Esophagus (tissue), 2 donors: ENCODE measurements at regions not wholly inside any gene's neighbourhood (a gene's known extent, or its start where the extent isn't known, plus 50 kb on each side); places are given as distances from the start of the nearest gene placed in this dataset.

ENCODE experiments used
- H3K27ac ChIP-seq, 2 donors: one replicate each; pipeline ENCODE4 v1.5.1; 2013; ENCODE audit warnings: low read depth in 2 of 2, mild to moderate bottlenecking in 2 of 2, inconsistent platforms in 1 of 2, low read length in 1 of 2, moderate library complexity in 1 of 2
- H3K27me3 ChIP-seq, 2 donors: one replicate each; pipeline ENCODE4 v1.6.1; 2013; ENCODE audit warnings: low read length in 2 of 2, control low read depth in 1 of 2, mild to moderate bottlenecking in 1 of 2; ENCODE audit not compliant: insufficient read depth in 2 of 2, control insufficient read depth in 1 of 2
- H3K36me3 ChIP-seq, 2 donors: one replicate each; pipeline ENCODE4 v1.6.1; 2013; ENCODE audit warnings: low read length in 1 of 2; ENCODE audit not compliant: control insufficient read depth in 2 of 2, insufficient read depth in 2 of 2
- H3K4me1 ChIP-seq, 2 donors: one replicate each; pipeline ENCODE4 v1.6.1; 2013; ENCODE audit warnings: low read length in 1 of 2; ENCODE audit not compliant: control insufficient read depth in 2 of 2, insufficient read depth in 2 of 2
- H3K4me3 ChIP-seq, 2 donors: one replicate each; pipeline ENCODE4 v1.5.1; 2013; ENCODE audit warnings: low read length in 2 of 2, mild to moderate bottlenecking in 2 of 2, low read depth in 1 of 2, moderate library complexity in 1 of 2
- H3K9me3 ChIP-seq, 2 donors: one replicate each; pipeline ENCODE4 v1.6.1; 2013; ENCODE audit warnings: mild to moderate bottlenecking in 2 of 2, low read depth in 1 of 2, low read length in 1 of 2, moderate library complexity in 1 of 2; ENCODE audit not compliant: control insufficient read depth in 2 of 2, insufficient read depth in 1 of 2
- WGBS, 2 donors: extraction: QIAGEN DNeasy Blood & Tissue Kit; methylation state at CpG; one replicate each; pipeline ENCODE4 v1.1.7; 2013; 5-methylcytosine and 5-hydroxymethylcytosine counted together
- donor health status: healthy with polysubstance abuse.
- donor health status: Bipolar disorder and iron deficiency.

- H3K9me3 ChIP-seq, result no peaks in the 10 kb centered on the region
- H3K27me3 ChIP-seq, result no peaks in the 10 kb centered on the region
- no peaks in the 10 kb centered on the region for H3K36me3 ChIP-seq
- no peak overlapping the region for H3K4me3 ChIP-seq
- H3K27ac ChIP-seq, result peak overlapping the region in 1 of 2 donors; percentile 53
- 1 to 17% methylated on average over 5 of the region's 5 CpGs for WGBS, 2 donors
- H3K4me1 ChIP-seq, result peaks cover 0 to 7% of the 10 kb centered on the region in 2 donors
Measured at GRCh38 chr12:75722714-75723200, 211.3 kb upstream of the KRR1 start.

- WGBS, 2 donors, result 48% methylated on average over 2 of the region's 2 CpGs
- Histone ChIP-seq H3K4me3 (no peak overlapping the region), H3K27ac (peak overlapping the region in 1 of 2 donors; percentile 42), H3K27me3 (no peaks in the 10 kb centered on the region), H3K36me3 (no peaks in the 10 kb centered on the region), H3K4me1 (peaks cover 0 to 7% of the 10 kb centered on the region in 2 donors), H3K9me3 (no peaks in the 10 kb centered on the region)
Measured at GRCh38 chr12:75721796-75722195, 210.4 kb upstream of the KRR1 start.

- WGBS, 2 donors, result 30 to 33% methylated on average over 6 of the region's 6 CpGs
- no peaks in the 10 kb centered on the region for H3K36me3 ChIP-seq
- H3K27me3 ChIP-seq, result no peaks in the 10 kb centered on the region
- no peaks in the 10 kb centered on the region for H3K9me3 ChIP-seq
- H3K27ac ChIP-seq, result peak overlapping the region; percentile 42 to 64
- peaks cover 0 to 7% of the 10 kb centered on the region in 2 donors for H3K4me1 ChIP-seq
- H3K4me3 ChIP-seq, result no peak overlapping the region
Measured at GRCh38 chr12:75720812-75721641, 209.6 kb upstream of the KRR1 start.

GRCh38 chr12:75717902-75718301 lies 206.5 kb upstream of the KRR1 start:
- H3K4me3 ChIP-seq, result no peak overlapping the region
- peaks cover 0 to 10% of the 10 kb centered on the region in 2 donors for H3K4me1 ChIP-seq
- H3K27me3 ChIP-seq, result no peaks in the 10 kb centered on the region
- H3K36me3 ChIP-seq, result no peaks in the 10 kb centered on the region
- H3K27ac ChIP-seq, result peak overlapping the region in 1 of 2 donors; percentile 3
- H3K9me3 ChIP-seq, result no peaks in the 10 kb centered on the region

GRCh38 chr12:75716291-75717025 lies 205.0 kb upstream of the KRR1 start:
- Histone ChIP-seq H3K27ac (peak overlapping the region; percentile 37 to 51), H3K9me3 (no peaks in the 10 kb centered on the region), H3K4me3 (no peak overlapping the region), H3K4me1 (peaks cover 0 to 12% of the 10 kb centered on the region in 2 donors), H3K27me3 (no peaks in the 10 kb centered on the region), H3K36me3 (no peaks in the 10 kb centered on the region)
- WGBS, 2 donors, result 62 to 71% methylated on average over 5 of the region's 5 CpGs

GRCh38 chr12:75715682-75716081 lies 204.3 kb upstream of the KRR1 start:
- Histone ChIP-seq H3K4me3 (no peak overlapping the region), H3K9me3 (no peaks in the 10 kb centered on the region), H3K27me3 (no peaks in the 10 kb centered on the region), H3K4me1 (peaks cover 0 to 12% of the 10 kb centered on the region in 2 donors), H3K36me3 (no peaks in the 10 kb centered on the region), H3K27ac (peak overlapping the region; percentile 47 to 68)
- 89 to 92% methylated on average over 6 of the region's 6 CpGs for WGBS, 2 donors

GRCh38 chr12:75715323-75715644 lies 203.9 kb upstream of the KRR1 start:
- no peak overlapping the region for H3K27ac ChIP-seq
- H3K9me3 ChIP-seq, result no peaks in the 10 kb centered on the region
- H3K36me3 ChIP-seq, result no peaks in the 10 kb centered on the region
- no peak overlapping the region for H3K4me3 ChIP-seq
- no peaks in the 10 kb centered on the region for H3K27me3 ChIP-seq
- peaks cover 0 to 12% of the 10 kb centered on the region in 2 donors for H3K4me1 ChIP-seq
- WGBS, 2 donors, result 48 to 64% methylated on average over 4 of the region's 4 CpGs

- WGBS, 2 donors, result 51 to 59% methylated on average over 2 of the region's 2 CpGs
- no peak overlapping the region for H3K4me3 ChIP-seq
- H3K27me3 ChIP-seq, result no peaks in the 10 kb centered on the region
- peak overlapping the region in 1 of 2 donors; percentile 78 for H3K27ac ChIP-seq
- peaks cover 0 to 7% of the 10 kb centered on the region in 2 donors for H3K4me1 ChIP-seq
- H3K9me3 ChIP-seq, result no peaks in the 10 kb centered on the region
- no peaks in the 10 kb centered on the region for H3K36me3 ChIP-seq
Measured at GRCh38 chr12:75714462-75715322, 203.3 kb upstream of the KRR1 start.

- Histone ChIP-seq H3K4me3 (no peak overlapping the region), H3K9me3 (no peaks in the 10 kb centered on the region), H3K27ac (no peak overlapping the region), H3K27me3 (no peaks in the 10 kb centered on the region), H3K4me1 (peaks cover 0 to 7% of the 10 kb centered on the region in 2 donors), H3K36me3 (no peaks in the 10 kb centered on the region)
- WGBS, 2 donors, result 79 to 90% methylated on average over 3 of the region's 3 CpGs
Measured at GRCh38 chr12:75713434-75713833, 202.0 kb upstream of the KRR1 start.
